Mesodermal cell (in vitro differentiated cells): ENCODE measurements at regions not wholly inside any gene's neighbourhood (a gene's known extent, or its start where the extent isn't known, plus 50 kb on each side); places are given as distances from the start of the nearest gene placed in this dataset.
A peak's percentile ranks its signal among the peaks of the same experiment; 100 is the strongest.

Experiments used
- H3K27ac ChIP-seq: 2 replicates; pipeline ENCODE4 v1.7.0; 2013; ENCODE audit warnings: mild to moderate bottlenecking, low read depth, low read length, moderate library complexity; ENCODE audit not compliant: severe bottlenecking
- H3K36me3 ChIP-seq: 2 replicates; pipeline ENCODE4 v1.7.1; 2013; ENCODE audit warnings: mild to moderate bottlenecking, low read length, moderate library complexity; ENCODE audit not compliant: control insufficient read depth, insufficient read depth
- H3K4me1 ChIP-seq: one replicate; pipeline ENCODE4 v1.7.1; 2013; ENCODE audit warnings: mild to moderate bottlenecking, low read length; ENCODE audit not compliant: insufficient read depth, control insufficient read depth, poor library complexity, severe bottlenecking
- H3K4me3 ChIP-seq: 2 replicates; pipeline ENCODE4 v1.7.0; 2013; ENCODE audit warnings: low read length, control low read depth, mild to moderate bottlenecking; ENCODE audit not compliant: insufficient read depth, poor library complexity, severe bottlenecking; ENCODE audit errors: extremely low read depth
- H3K9me3 ChIP-seq: 2 replicates; pipeline ENCODE4 v1.7.1; 2013; ENCODE audit warnings: mild to moderate bottlenecking, low read length, moderate library complexity; ENCODE audit not compliant: control insufficient read depth
- WGBS, 2 experiments: methylation state at CpG; one replicate each; pipeline ENCODE4 v1.1.5; 2013; ENCODE audit warnings: missing lambda C conversion rate in 2 of 2; ENCODE audit not compliant: insufficient coverage in 2 of 2; 5-methylcytosine and 5-hydroxymethylcytosine counted together

DNA sequence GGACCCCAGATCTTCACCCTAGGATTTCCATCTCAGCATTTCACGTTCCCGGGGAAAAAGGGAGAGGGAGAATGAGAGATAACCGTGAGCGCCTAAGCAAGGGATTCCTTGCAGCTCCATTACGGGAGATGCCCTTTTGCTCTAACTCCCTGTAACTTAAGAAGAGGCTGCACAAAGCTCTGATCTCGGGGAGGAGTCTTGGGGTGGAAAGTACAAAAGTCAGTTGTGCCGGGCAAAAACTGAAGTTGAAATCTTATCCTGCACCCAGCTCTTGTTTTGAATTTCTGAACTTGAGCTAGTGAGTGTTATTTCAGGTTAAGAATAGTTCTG, 256.4 kb upstream of the SOX21 start:
- 0% methylated on average over 2 of the region's 7 CpGs for WGBS, 2 experiments
- Histone ChIP-seq H3K4me3 (peak overlapping the region; percentile 45), H3K36me3 (no peaks in the 10 kb centered on the region), H3K9me3 (no peaks in the 10 kb centered on the region), H3K27ac (no peak overlapping the region), H3K4me1 (no peaks in the 10 kb centered on the region)

GRCh38 chr13:94968040-94968756, 255.9 kb upstream of the SOX21 start:
- WGBS, 2 experiments = 0 to 1% methylated on average over 30 to 38 of the region's 56 CpGs
- Histone ChIP-seq H3K4me3 (peak overlapping the region; percentile 45), H3K27ac (no peak overlapping the region), H3K4me1 (no peaks in the 10 kb centered on the region), H3K36me3 (no peaks in the 10 kb centered on the region), H3K9me3 (no peaks in the 10 kb centered on the region)

DNA sequence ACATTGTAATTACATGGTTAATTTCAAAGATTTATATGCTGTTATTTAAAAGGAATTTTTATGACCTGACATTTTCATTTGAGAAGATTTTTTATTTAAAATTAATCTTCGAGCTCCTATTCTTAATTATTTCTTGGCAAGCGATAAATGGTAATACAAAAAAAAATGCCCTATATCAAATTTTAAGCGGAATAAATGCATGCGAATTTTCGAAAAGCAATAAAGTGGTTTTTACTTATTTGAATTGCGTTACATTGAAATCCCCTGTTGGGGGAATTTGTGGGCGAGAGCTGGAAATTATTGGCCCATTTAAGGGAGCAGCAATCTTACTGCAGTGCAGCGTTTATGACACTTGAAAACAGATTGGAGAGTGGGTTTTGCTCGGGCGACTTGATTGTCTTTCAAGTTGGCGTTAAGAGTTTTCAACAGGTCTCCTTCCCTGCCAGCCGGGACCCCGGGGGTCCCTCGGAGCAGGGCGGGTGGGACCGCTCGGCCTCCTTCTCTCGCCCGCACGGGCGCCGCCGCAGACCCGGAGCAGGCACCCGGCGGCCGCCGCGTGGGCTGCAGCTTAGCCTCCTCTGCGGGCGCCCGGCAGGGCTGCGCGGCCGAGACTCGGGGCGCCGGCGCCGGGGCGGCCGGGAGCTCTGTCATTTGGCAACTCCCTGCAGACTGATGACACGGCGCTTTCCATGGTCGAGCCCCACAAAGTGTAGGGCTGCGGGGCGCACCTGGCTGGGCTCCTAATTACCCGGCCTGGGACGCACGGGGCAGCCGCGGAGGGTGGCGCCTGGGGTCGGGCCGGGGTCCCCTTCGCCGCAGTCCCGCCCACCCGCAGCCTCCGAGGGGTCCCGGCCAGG, 255.1 kb upstream of the SOX21 start:
- 1% methylated on average over 28 to 46 of the region's 61 CpGs for WGBS, 2 experiments
- H3K27ac ChIP-seq = no peak overlapping the region
- H3K4me1 ChIP-seq = no peaks in the 10 kb centered on the region
- H3K4me3 ChIP-seq = peak overlapping the region; percentile 45
- no peaks in the 10 kb centered on the region for H3K36me3 ChIP-seq
- no peaks in the 10 kb centered on the region for H3K9me3 ChIP-seq

DNA sequence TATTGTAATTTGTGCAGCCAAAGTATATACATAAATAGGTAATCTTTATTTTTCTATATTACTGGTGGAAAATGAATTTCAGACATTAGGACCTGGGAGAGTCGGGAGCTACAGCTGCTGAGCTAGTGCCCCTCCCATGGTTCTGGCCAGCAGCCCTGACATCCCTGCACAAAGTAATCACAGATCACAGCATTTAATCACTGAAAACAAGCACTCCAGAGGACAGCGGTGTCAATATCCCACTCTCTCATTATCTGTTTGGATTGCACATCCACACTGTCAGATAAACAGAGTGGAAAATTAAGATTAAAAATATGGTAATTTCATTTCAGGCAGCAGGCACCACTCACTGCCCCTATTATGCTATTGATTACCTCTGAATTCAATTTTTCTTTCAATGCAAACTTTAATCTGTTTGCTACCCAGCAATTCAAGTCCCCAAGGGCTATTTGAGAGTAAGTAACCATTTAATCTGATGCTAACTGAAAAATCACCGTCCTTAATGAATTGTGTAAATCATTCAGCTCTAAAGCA, 254.1 kb upstream of the SOX21 start:
- Histone ChIP-seq H3K4me1 (no peaks in the 10 kb centered on the region), H3K36me3 (no peaks in the 10 kb centered on the region), H3K9me3 (no peaks in the 10 kb centered on the region), H3K27ac (no peak overlapping the region), H3K4me3 (no peak overlapping the region)
- WGBS, 2 experiments = 43 to 66% methylated on average over 1 to 2 of the region's 3 CpGs

DNA sequence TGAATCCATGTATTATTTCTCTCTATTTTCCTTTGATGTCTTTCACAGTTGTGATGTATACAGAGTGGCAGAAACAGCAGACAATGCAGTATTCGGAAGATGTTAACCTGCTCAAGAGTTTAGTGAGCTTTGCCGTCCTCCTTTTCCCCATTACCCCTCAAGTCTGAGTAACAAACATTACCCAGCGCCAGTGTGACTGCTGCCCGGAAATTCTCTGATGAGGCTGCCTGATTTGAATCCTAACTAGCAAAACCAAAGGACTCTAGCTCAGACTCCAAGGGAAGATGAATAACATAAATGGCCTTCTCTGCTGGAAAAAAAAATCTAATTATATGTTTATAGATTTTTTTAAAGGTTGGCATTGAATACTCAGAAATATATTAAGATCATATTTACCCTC, 247.3 kb upstream of the SOX21 start:
- H3K4me1 ChIP-seq = no peaks in the 10 kb centered on the region
- no peak overlapping the region for H3K4me3 ChIP-seq
- 70 to 81% methylated on average over 2 to 3 of the region's 4 CpGs for WGBS, 2 experiments
- no peak overlapping the region for H3K27ac ChIP-seq
- H3K9me3 ChIP-seq = no peaks in the 10 kb centered on the region
- H3K36me3 ChIP-seq = no peaks in the 10 kb centered on the region

GRCh38 chr13:94956417-94957110, 244.2 kb upstream of the SOX21 start:
- WGBS, 2 experiments = 89 to 91% methylated on average over 3 to 4 of the region's 5 CpGs
- H3K27ac ChIP-seq = no peak overlapping the region

GRCh38 chr13:94952787-94953186, 240.4 kb upstream of the SOX21 start:
- Histone ChIP-seq H3K4me3 (no peak overlapping the region), H3K4me1 (no peaks in the 10 kb centered on the region), H3K27ac (no peak overlapping the region), H3K9me3 (no peaks in the 10 kb centered on the region), H3K36me3 (no peaks in the 10 kb centered on the region)

More at GRCh38 chr13:94956417-94957110, 244.2 kb upstream of the SOX21 start:
- no peak overlapping the region for H3K4me3 ChIP-seq
- H3K9me3 ChIP-seq = no peaks in the 10 kb centered on the region
- H3K4me1 ChIP-seq = no peaks in the 10 kb centered on the region
- H3K36me3 ChIP-seq = no peaks in the 10 kb centered on the region

DNA sequence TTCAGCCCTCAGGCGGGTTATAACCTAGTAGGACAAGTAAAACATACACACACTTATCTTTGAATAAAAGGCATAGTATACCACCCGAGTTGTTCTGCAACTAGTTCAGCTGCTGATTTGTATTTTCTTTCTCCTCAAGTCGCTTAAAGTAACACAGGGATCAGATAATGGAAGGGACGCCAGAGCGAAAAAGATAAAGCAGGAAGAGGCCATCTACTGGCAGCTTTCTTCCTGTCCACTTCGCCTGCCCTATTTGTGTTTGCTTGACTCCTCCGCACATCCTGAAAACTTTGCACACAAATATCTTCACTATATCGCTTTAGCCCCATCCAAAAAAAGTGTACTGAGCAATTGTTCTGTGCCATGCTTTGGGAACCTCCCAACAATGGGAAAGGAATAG, 238.0 kb upstream of the SOX21 start:
- H3K36me3 ChIP-seq = no peaks in the 10 kb centered on the region
- 70 to 87% methylated on average over 3 to 7 of the region's 8 CpGs for WGBS, 2 experiments
- H3K4me1 ChIP-seq = no peaks in the 10 kb centered on the region
- H3K9me3 ChIP-seq = no peaks in the 10 kb centered on the region
- H3K4me3 ChIP-seq = no peak overlapping the region
- no peak overlapping the region for H3K27ac ChIP-seq

GRCh38 chr13:94947965-94948371, 235.6 kb upstream of the SOX21 start:
- WGBS, 2 experiments = 50 to 52% methylated on average over 4 to 5 of the region's 7 CpGs
- no peaks in the 10 kb centered on the region for H3K4me1 ChIP-seq
- no peaks in the 10 kb centered on the region for H3K36me3 ChIP-seq
- H3K9me3 ChIP-seq = no peaks in the 10 kb centered on the region
- no peak overlapping the region for H3K27ac ChIP-seq
- H3K4me3 ChIP-seq = no peak overlapping the region

- no peak overlapping the region for H3K4me3 ChIP-seq
- H3K9me3 ChIP-seq = no peaks in the 10 kb centered on the region
- H3K36me3 ChIP-seq = no peaks in the 10 kb centered on the region
- no peak overlapping the region for H3K27ac ChIP-seq
- 45 to 100% methylated on average over 1 to 3 of the region's 5 CpGs for WGBS, 2 experiments
- H3K4me1 ChIP-seq = no peaks in the 10 kb centered on the region
Measured at GRCh38 chr13:94947392-94947791, 235.0 kb upstream of the SOX21 start.
